ENCODE measurements at regions not wholly inside any gene's neighbourhood (a gene's known extent, or its start where the extent isn't known, plus 50 kb on each side); places are given as distances from the start of the nearest gene placed in this dataset.
"Not testable (repeated sequence)": the region's sequence is repeated elsewhere in the genome, so short reads cannot be mapped to it uniquely, and the experiment has no call there.

DNA sequence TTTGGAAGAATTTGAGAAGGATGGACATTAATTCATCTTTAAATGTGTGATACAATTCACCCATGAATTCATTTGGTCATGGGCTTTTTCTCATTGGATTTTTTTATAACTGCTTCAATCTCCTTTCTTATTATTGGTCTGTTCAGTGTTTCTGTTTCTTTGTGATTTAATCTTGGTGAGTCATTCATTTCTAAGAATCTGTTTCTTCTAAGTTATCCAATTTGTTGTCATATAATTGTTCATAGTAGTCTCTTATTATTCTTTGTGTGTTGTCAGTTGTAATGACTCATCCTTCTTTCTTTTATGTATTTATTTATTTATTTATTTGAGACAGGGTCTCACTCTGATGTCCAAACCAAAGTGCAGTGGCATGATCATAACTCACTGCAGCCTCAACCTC lies 146.1 kb upstream of the ZNF267 start:
- Histone ChIP-seq H3K4me2 (ENCODE audit: low read depth, low read length, poor library complexity, severe bottlenecking) (no peak overlapping the region), H3K9me2 (replicated peaks; ENCODE audit: insufficient read depth, low read length) (no peaks in the 10 kb centered on the region), H2AFZ (ENCODE audit: low read depth, low read length, severe bottlenecking) (no peak overlapping the region), H3K9ac (ENCODE audit: low read length) (no peak overlapping the region), H3K79me2 (ENCODE audit: insufficient read depth, low read length) (peaks cover 18% of the 10 kb centered on the region; the same call in 1 of the 2 replicates), H3K9me3 (ENCODE audit: insufficient read depth, low read length) (peaks cover 5% of the 10 kb centered on the region; the same call in 1 of the 2 replicates), H3K27ac (ENCODE audit: low read depth, low read length) (no peak overlapping the region), H3F3A (ENCODE audit: insufficient read depth) (no peaks in the 10 kb centered on the region; the same call in 1 of the 2 replicates), H3K4me3 (ENCODE audit: insufficient read depth, low read length, poor library complexity, severe bottlenecking) (no peak overlapping the region), H3K36me3 (ENCODE audit: low read length) (peaks cover 63% of the 10 kb centered on the region; the same call in 1 of the 2 replicates), H3K27me3 (ENCODE audit: low read length) (no peaks in the 10 kb centered on the region), H4K20me1 (ENCODE audit: low read depth, low read length) (no peaks in the 10 kb centered on the region)
- TF ChIP-seq EZH2phosphoT487 (conservative IDR thresholded peaks at IDR 0.05; ENCODE audit: low read length) (no peak), CTCF (IDR thresholded peaks at IDR 0.05; ENCODE audit: insufficient read depth, low read length, poor library complexity, severe bottlenecking) (no peak)

- Histone ChIP-seq H3F3A (ENCODE audit: insufficient read depth) (no peaks in the 10 kb centered on the region; the same call in 1 of the 2 replicates), H3K9ac (ENCODE audit: low read length) (no peak overlapping the region), H3K27ac (ENCODE audit: low read depth, low read length) (no peak overlapping the region), H3K9me2 (replicated peaks; ENCODE audit: insufficient read depth, low read length) (no peaks in the 10 kb centered on the region), H2AFZ (ENCODE audit: low read depth, low read length, severe bottlenecking) (no peak overlapping the region), H3K9me3 (ENCODE audit: insufficient read depth, low read length) (peaks cover 5% of the 10 kb centered on the region; the same call in 1 of the 2 replicates), H4K20me1 (ENCODE audit: low read depth, low read length) (no peaks in the 10 kb centered on the region), H3K4me2 (ENCODE audit: low read depth, low read length, poor library complexity, severe bottlenecking) (no peak overlapping the region), H3K79me2 (ENCODE audit: insufficient read depth, low read length) (peaks cover 7% of the 10 kb centered on the region), H3K27me3 (ENCODE audit: low read length) (no peaks in the 10 kb centered on the region), H3K4me3 (ENCODE audit: insufficient read depth, low read length, poor library complexity, severe bottlenecking) (no peak overlapping the region), H3K36me3 (ENCODE audit: low read length) (peaks cover 79% of the 10 kb centered on the region)
- TF ChIP-seq EZH2phosphoT487 (conservative IDR thresholded peaks at IDR 0.05; ENCODE audit: low read length) (no peak), CTCF (IDR thresholded peaks at IDR 0.05; ENCODE audit: insufficient read depth, low read length, poor library complexity, severe bottlenecking) (no peak)
These were observed 139.3 kb upstream of the ZNF267 start for GRCh38 chr16:31734265-31734664.

DNA sequence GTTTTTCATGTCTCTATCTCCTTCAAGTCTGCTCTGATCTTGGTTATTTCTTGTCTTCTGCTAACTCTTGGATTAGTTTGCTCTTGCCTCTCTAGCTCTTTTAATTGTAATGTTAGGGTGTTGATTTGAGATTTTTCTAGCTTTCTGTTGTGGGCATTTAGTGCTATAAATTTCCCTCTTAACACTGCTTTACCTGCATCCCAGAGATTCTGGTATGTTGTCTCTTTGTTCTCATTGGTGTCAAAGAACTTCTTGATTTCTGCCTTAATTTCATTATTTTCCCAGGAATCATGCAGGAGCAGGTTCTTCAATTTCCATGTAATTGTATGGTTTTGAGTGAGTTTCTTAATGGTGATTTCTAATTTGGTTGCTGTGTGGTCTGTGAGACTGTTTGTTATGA lies 128.5 kb upstream of the ZNF267 start:
- not testable (repeated sequence) for H3K27ac ChIP-seq (ENCODE audit: low read depth, low read length); H3F3A ChIP-seq (ENCODE audit: insufficient read depth); H4K20me1 ChIP-seq (ENCODE audit: low read depth, low read length); H3K4me3 ChIP-seq (ENCODE audit: insufficient read depth, low read length, poor library complexity, severe bottlenecking); H3K9me2 ChIP-seq (replicated peaks; ENCODE audit: insufficient read depth, low read length); H3K4me2 ChIP-seq (ENCODE audit: low read depth, low read length, poor library complexity, severe bottlenecking); H3K27me3 ChIP-seq (ENCODE audit: low read length); H3K9ac ChIP-seq (ENCODE audit: low read length); H2AFZ ChIP-seq (ENCODE audit: low read depth, low read length, severe bottlenecking)
- H3K79me2 ChIP-seq (ENCODE audit: insufficient read depth, low read length), result peaks cover 32% of the 10 kb centered on the region
- peaks cover 44% of the 10 kb centered on the region; the same call in 1 of the 2 replicates for H3K9me3 ChIP-seq (ENCODE audit: insufficient read depth, low read length)
- peaks cover 39% of the 10 kb centered on the region for H3K36me3 ChIP-seq (ENCODE audit: low read length)

GRCh38 chr16:31745900-31746299 lies 127.7 kb upstream of the ZNF267 start:
- Histone ChIP-seq H3K36me3 (ENCODE audit: low read length) (peaks cover 40% of the 10 kb centered on the region), H3K79me2 (ENCODE audit: insufficient read depth, low read length) (peaks cover 32% of the 10 kb centered on the region), H2AFZ (ENCODE audit: low read depth, low read length, severe bottlenecking) (no peak overlapping the region), H3F3A (ENCODE audit: insufficient read depth) (no peaks in the 10 kb centered on the region), H3K9me2 (replicated peaks; ENCODE audit: insufficient read depth, low read length) (no peaks in the 10 kb centered on the region), H3K9me3 (ENCODE audit: insufficient read depth, low read length) (peaks cover 47% of the 10 kb centered on the region; the same call in 1 of the 2 replicates), H3K4me2 (ENCODE audit: low read depth, low read length, poor library complexity, severe bottlenecking) (no peak overlapping the region), H3K4me3 (ENCODE audit: insufficient read depth, low read length, poor library complexity, severe bottlenecking) (no peak overlapping the region), H4K20me1 (ENCODE audit: low read depth, low read length) (no peaks in the 10 kb centered on the region), H3K9ac (ENCODE audit: low read length) (no peak overlapping the region), H3K27ac (ENCODE audit: low read depth, low read length) (no peak overlapping the region), H3K27me3 (ENCODE audit: low read length) (no peaks in the 10 kb centered on the region)
- TF ChIP-seq EZH2phosphoT487 (conservative IDR thresholded peaks at IDR 0.05; ENCODE audit: low read length), result no peak
- TF ChIP-seq CTCF (IDR thresholded peaks at IDR 0.05; ENCODE audit: insufficient read depth, low read length, poor library complexity, severe bottlenecking), result no peak

All from SU-DHL-6 (cell line).